ENCODE measurements at regions not wholly inside any gene's neighbourhood (a gene's known extent, or its start where the extent isn't known, plus 50 kb on each side); places are given as distances from the start of the nearest gene placed in this dataset.
A peak's percentile ranks its signal among the peaks of the same experiment; 100 is the strongest.

GRCh38 chr2:75925331-75926024, 214.8 kb upstream of the GCFC2 start:
- ChIA-PET CTCF (no interaction called here), POLR2A (no interaction called here)
- Histone ChIP-seq H3K4me3 (ENCODE audit: low read depth, low read length) (no peak overlapping the region), H3K36me3 (ENCODE audit: control insufficient read depth, insufficient read depth, low read length) (no peaks in the 10 kb centered on the region), H3K27me3 (ENCODE audit: control insufficient read depth, insufficient read depth, low read length) (no peaks in the 10 kb centered on the region)
- DNase-seq (ENCODE audit: low read depth) = no peak
- TF ChIP-seq CTCF (IDR thresholded peaks at IDR 0.05; ENCODE audit: insufficient read depth, low read depth, low read length) = no peak

- POLR2A ChIA-PET = no interaction called here
- CTCF ChIA-PET = no interaction called here
- Histone ChIP-seq H3K27me3 (ENCODE audit: control insufficient read depth, insufficient read depth, low read length) (no peaks in the 10 kb centered on the region), H3K36me3 (ENCODE audit: control insufficient read depth, insufficient read depth, low read length) (no peaks in the 10 kb centered on the region), H3K4me3 (ENCODE audit: low read depth, low read length) (no peak overlapping the region)
- no peak for TF ChIP-seq CTCF (IDR thresholded peaks at IDR 0.05; ENCODE audit: insufficient read depth, low read depth, low read length)
- DNase-seq (ENCODE audit: low read depth) = no peak
These were observed 211.5 kb upstream of the GCFC2 start for GRCh38 chr2:75922191-75922590.

- no peaks in the 10 kb centered on the region for H3K27me3 ChIP-seq (ENCODE audit: control insufficient read depth, insufficient read depth, low read length)
- no peak for DNase-seq (ENCODE audit: low read depth)
- ChIA-PET POLR2A (no interaction called here), CTCF (no interaction called here)
- no peak for TF ChIP-seq CTCF (IDR thresholded peaks at IDR 0.05; ENCODE audit: insufficient read depth, low read depth, low read length)
- H3K36me3 ChIP-seq (ENCODE audit: control insufficient read depth, insufficient read depth, low read length) = no peaks in the 10 kb centered on the region
- no peak overlapping the region for H3K4me3 ChIP-seq (ENCODE audit: low read depth, low read length)
These were observed 210.3 kb upstream of the GCFC2 start for GRCh38 chr2:75920859-75921551.

GRCh38 chr2:75915851-75916634, 205.3 kb upstream of the GCFC2 start:
- Histone ChIP-seq H3K4me3 (ENCODE audit: low read depth, low read length) (no peak overlapping the region), H3K27me3 (ENCODE audit: control insufficient read depth, insufficient read depth, low read length) (no peaks in the 10 kb centered on the region), H3K36me3 (ENCODE audit: control insufficient read depth, insufficient read depth, low read length) (no peaks in the 10 kb centered on the region)
- no peak for DNase-seq (ENCODE audit: low read depth)
- ChIA-PET POLR2A (no interaction called here), CTCF (no interaction called here)
- TF ChIP-seq CTCF (IDR thresholded peaks at IDR 0.05; ENCODE audit: insufficient read depth, low read depth, low read length) = no peak

- DNase-seq (ENCODE audit: low read depth) = no peak
- TF ChIP-seq CTCF (IDR thresholded peaks at IDR 0.05; ENCODE audit: insufficient read depth, low read depth, low read length) = peak; percentile 36; the same call in 1 of the 2 replicates
- no peaks in the 10 kb centered on the region for H3K27me3 ChIP-seq (ENCODE audit: control insufficient read depth, insufficient read depth, low read length)
- ChIA-PET POLR2A (no interaction called here), CTCF (no interaction called here)
- no peaks in the 10 kb centered on the region for H3K36me3 ChIP-seq (ENCODE audit: control insufficient read depth, insufficient read depth, low read length)
- no peak overlapping the region for H3K4me3 ChIP-seq (ENCODE audit: low read depth, low read length)
These were observed 186.2 kb upstream of the GCFC2 start for GRCh38 chr2:75896779-75897366.

Data from BJ (cell line).